Peyer's patch (tissue), 4 donors: ENCODE measurements at regions not wholly inside any gene's neighbourhood (a gene's known extent, or its start where the extent isn't known, plus 50 kb on each side); places are given as distances from the start of the nearest gene placed in this dataset.

Experiments used
- CTCF ChIP-seq, 6 experiments: fragments of 450-650 bp in 4 of 6; fragments of 200-600 bp in 2 of 6; sonication (generic) in 1 of 6; IDR thresholded peaks; one replicate each; pipeline ENCODE4 v1.5.1; 2017 to 2019; ENCODE audit warnings: antibody characterized with exemption in 6 of 6, mild to moderate bottlenecking in 3 of 6, moderate library complexity in 1 of 6
- POLR2A ChIP-seq, 2 donors: fragments of 450-650 bp; IDR thresholded peaks; one replicate each; pipeline ENCODE4 v1.5.1; 2017; ENCODE audit warnings: antibody characterized with exemption in 2 of 2, mild to moderate bottlenecking in 2 of 2, moderate library complexity in 2 of 2

GRCh38 chr2:220281771-220282170 lies 654.3 kb downstream of the SLC4A3 start:
- TF ChIP-seq CTCF (IDR thresholded peaks at IDR 0.05): no peak
- no peak for TF ChIP-seq POLR2A (IDR thresholded peaks at IDR 0.05)
